Epithelial cell of esophagus (primary cell): ENCODE measurements at regions not wholly inside any gene's neighbourhood (a gene's known extent, or its start where the extent isn't known, plus 50 kb on each side); places are given as distances from the start of the nearest gene placed in this dataset.

ENCODE experiments used
- DNase-seq: peaks from one replicate; pipeline ENCODE4 v3.0.0; 2010; ENCODE audit warnings: low read depth
- H3K4me3 ChIP-seq: 2 replicates; pipeline ENCODE4 v1.5.1; 2011; ENCODE audit warnings: mild to moderate bottlenecking, low read length, control low read depth
- TF ChIP-seq, protein P1 (sequence below): IDR thresholded peaks from 2 replicates; pipeline ENCODE4 v1.5.1; 2011; ENCODE audit warnings: low read depth, mild to moderate bottlenecking, low read length, control low read depth, inconsistent platforms; ENCODE audit not compliant: insufficient read depth; ENCODE audit errors: missing control alignments

GRCh38 chr4:126202226-126202625 is 887.5 kb downstream of the FAT4 start:
- no peak overlapping the region for H3K4me3 ChIP-seq
- TF ChIP-seq, protein P1, sequence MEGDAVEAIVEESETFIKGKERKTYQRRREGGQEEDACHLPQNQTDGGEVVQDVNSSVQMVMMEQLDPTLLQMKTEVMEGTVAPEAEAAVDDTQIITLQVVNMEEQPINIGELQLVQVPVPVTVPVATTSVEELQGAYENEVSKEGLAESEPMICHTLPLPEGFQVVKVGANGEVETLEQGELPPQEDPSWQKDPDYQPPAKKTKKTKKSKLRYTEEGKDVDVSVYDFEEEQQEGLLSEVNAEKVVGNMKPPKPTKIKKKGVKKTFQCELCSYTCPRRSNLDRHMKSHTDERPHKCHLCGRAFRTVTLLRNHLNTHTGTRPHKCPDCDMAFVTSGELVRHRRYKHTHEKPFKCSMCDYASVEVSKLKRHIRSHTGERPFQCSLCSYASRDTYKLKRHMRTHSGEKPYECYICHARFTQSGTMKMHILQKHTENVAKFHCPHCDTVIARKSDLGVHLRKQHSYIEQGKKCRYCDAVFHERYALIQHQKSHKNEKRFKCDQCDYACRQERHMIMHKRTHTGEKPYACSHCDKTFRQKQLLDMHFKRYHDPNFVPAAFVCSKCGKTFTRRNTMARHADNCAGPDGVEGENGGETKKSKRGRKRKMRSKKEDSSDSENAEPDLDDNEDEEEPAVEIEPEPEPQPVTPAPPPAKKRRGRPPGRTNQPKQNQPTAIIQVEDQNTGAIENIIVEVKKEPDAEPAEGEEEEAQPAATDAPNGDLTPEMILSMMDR = no peak
- no peak for DNase-seq

GRCh38 chr4:126207910-126208309 is 893.2 kb downstream of the FAT4 start:
- H3K4me3 ChIP-seq = no peak overlapping the region
- TF ChIP-seq, protein P1 = no peak
- DNase-seq = no peak

GRCh38 chr4:126209147-126209546 is 894.4 kb downstream of the FAT4 start:
- no peak overlapping the region for H3K4me3 ChIP-seq
- TF ChIP-seq, protein P1 = no peak
- no peak for DNase-seq

DNA sequence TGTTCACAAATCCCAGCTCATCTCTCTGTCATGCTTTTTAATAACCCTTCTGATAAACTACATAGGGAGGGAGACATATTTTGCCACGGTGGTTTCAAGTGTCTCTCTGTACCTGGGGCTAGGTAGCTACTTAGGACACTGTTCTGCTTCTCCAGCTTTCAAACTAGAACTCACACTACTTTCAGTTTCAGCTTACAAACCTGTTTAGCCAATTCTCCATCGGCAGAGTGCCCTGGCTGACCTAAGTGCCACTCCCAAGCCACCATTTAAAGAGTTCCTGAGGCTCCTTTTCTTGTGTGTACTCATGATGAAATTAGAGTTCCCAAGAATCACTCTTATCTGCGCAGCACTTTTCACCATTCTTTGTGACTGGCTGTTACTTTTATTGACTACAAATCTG is 899.2 kb downstream of the FAT4 start:
- TF ChIP-seq, protein P1 = no peak
- DNase-seq = peak; percentile 54
- H3K4me3 ChIP-seq = no peak overlapping the region

DNA sequence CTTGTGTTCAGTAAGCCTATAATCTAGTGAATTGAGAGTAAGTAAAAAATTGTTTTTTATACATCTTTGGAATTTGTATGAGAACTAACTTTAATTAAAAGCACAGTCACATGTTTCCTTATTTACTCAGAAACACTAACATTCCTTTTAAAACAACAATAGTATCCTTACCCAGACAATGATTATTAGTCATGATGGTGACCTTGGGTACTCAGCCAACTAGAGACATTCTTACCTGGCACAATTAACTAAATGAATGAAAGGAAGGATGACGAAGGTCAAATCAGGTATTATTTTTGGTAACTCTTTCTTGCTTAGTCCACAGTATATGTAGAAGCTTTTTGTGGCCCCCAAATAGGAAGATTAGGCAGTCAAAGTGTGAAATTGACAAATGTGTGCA is 901.0 kb downstream of the FAT4 start:
- DNase-seq = peak; percentile 32
- TF ChIP-seq, protein P1 = no peak
- no peak overlapping the region for H3K4me3 ChIP-seq

- TF ChIP-seq, protein P1 = no peak
- no peak for DNase-seq
- no peak overlapping the region for H3K4me3 ChIP-seq
Measured at GRCh38 chr4:126216611-126217010, 901.9 kb downstream of the FAT4 start.

- DNase-seq = no peak
- TF ChIP-seq, protein P1 = no peak
- H3K4me3 ChIP-seq = no peak overlapping the region
Measured at GRCh38 chr4:126221282-126221681, 906.5 kb downstream of the FAT4 start.
